Spleen (tissue), 11 donors: ENCODE measurements at regions not wholly inside any gene's neighbourhood (a gene's known extent, or its start where the extent isn't known, plus 50 kb on each side); places are given as distances from the start of the nearest gene placed in this dataset.

ENCODE experiments used
- DNase-seq: peaks from one replicate; pipeline ENCODE4 v3.0.0-alpha.2; 2020
- H3K27ac ChIP-seq, 8 donors: fragments of 200-600 bp; sonication (generic) in 7 of 8; 1 replicate in 4 of 8; 2 replicates in 4 of 8; pipeline versions ENCODE4 v1.5.0 to v1.8.0; 2016 to 2021; ENCODE audit warnings: inconsistent platforms in 4 of 8, mild to moderate bottlenecking in 4 of 8, moderate library complexity in 1 of 8
- H3K27me3 ChIP-seq, 7 donors: fragments of 200-600 bp; sonication (generic) in 6 of 7; replicated peaks in 1 of 7; 1 replicate in 4 of 7; 2 replicates in 3 of 7; pipeline versions ENCODE4 v1.5.0 to v1.8.0; 2016 to 2021; ENCODE audit warnings: inconsistent platforms in 3 of 7, mild to moderate bottlenecking in 1 of 7
- H3K36me3 ChIP-seq, 6 donors: fragments of 200-600 bp; sonication (generic) in 5 of 6; 1 replicate in 4 of 6; 2 replicates in 2 of 6; pipeline versions ENCODE4 v1.5.0 to v1.8.0; 2016 to 2021; ENCODE audit warnings: inconsistent platforms in 2 of 6
- H3K4me1 ChIP-seq, 6 donors: fragments of 200-600 bp; sonication (generic) in 5 of 6; 1 replicate in 3 of 6; 2 replicates in 3 of 6; pipeline versions ENCODE4 v1.5.0 to v1.8.0; 2016 to 2021; ENCODE audit warnings: inconsistent platforms in 3 of 6
- H3K4me3 ChIP-seq, 8 donors: fragments of 200-600 bp; sonication (generic) in 7 of 8; 1 replicate in 4 of 8; 2 replicates in 4 of 8; pipeline versions ENCODE4 v1.5.0 to v1.8.0; 2016 to 2021; ENCODE audit warnings: inconsistent platforms in 4 of 8, mild to moderate bottlenecking in 4 of 8, moderate library complexity in 2 of 8
- H3K9me3 ChIP-seq, 8 donors: fragments of 200-600 bp; sonication (generic) in 7 of 8; 1 replicate in 4 of 8; 2 replicates in 4 of 8; pipeline versions ENCODE4 v1.5.0 to v1.8.0; 2016 to 2021; ENCODE audit warnings: inconsistent platforms in 4 of 8
- CTCF ChIP-seq, 11 experiments: fragments of 200-600 bp in 7 of 11; fragments of 450-650 bp in 4 of 11; sonication (generic) in 4 of 11; IDR thresholded peaks in 8 of 11; conservative IDR thresholded peaks in 3 of 11; 1 replicate in 7 of 11; 2 replicates in 4 of 11; pipeline versions ENCODE4 v1.4.0 to v1.8.0; 2016 to 2021; ENCODE audit warnings: antibody characterized with exemption in 11 of 11, inconsistent platforms in 4 of 11, mild to moderate bottlenecking in 1 of 11
- POLR2A ChIP-seq, 3 donors: fragments of 450-650 bp; IDR thresholded peaks; one replicate each; pipeline ENCODE4 v1.5.1; 2017; ENCODE audit warnings: antibody characterized with exemption in 3 of 3, mild to moderate bottlenecking in 1 of 3
- POLR2AphosphoS5 ChIP-seq, 3 donors: sonication (generic); formaldehyde crosslinking; IDR thresholded peaks; one replicate each; pipeline ENCODE4 v1.5.1; 2017; ENCODE audit warnings: antibody characterized with exemption in 3 of 3
- WGBS, 5 donors: extraction: QIAGEN DNeasy Blood & Tissue Kit in 3 of 5; methylation state at CpG; one replicate each; pipeline versions ENCODE4 v1.1.5 to v1.1.7; 2013 to 2018; 5-methylcytosine and 5-hydroxymethylcytosine counted together
- intact Hi-C: fragments of 100-400 bp; cut with DNase I; formaldehyde crosslinking; loops from one replicate; pipeline ENCODE4 v1.15.0; 2023; ENCODE audit warnings: low total_unique reads
- donor health status: healthy with polysubstance abuse.
- donor health status: DM: no; HTN: no; CAD: no; lungs with moderate emphysema.
- donor health status: DM: no; HTN: no; CAD: no.
- donor health status: Bipolar disorder and iron deficiency.
- donor health status: healthy.
- donor health status: DM: no; HTN: no; CAD: no.
- donor health status: DM: yes; HTN: yes; CAD: no.

- WGBS, 5 donors: 91 to 97% (median 96%) methylated on average over 5 of the region's 5 CpGs
- H3K9me3 ChIP-seq: peaks cover 0 to 21% (median 19%) of the 10 kb centered on the region in 8 donors
- H3K4me3 ChIP-seq: no peak overlapping the region
- H3K36me3 ChIP-seq: no peaks in the 10 kb centered on the region
- peaks cover 9 to 33% (median 29%) of the 10 kb centered on the region in 6 donors for H3K4me1 ChIP-seq
- TF ChIP-seq POLR2A (IDR thresholded peaks at IDR 0.05) (no peak), POLR2AphosphoS5 (IDR thresholded peaks at IDR 0.05) (no peak), CTCF (IDR thresholded peaks at IDR 0.05 in 8 of 11, conservative IDR thresholded peaks at IDR 0.05 in 3 of 11) (no peak)
- H3K27me3 ChIP-seq: no peaks in the 10 kb centered on the region
- DNase-seq: no peak
- no peak overlapping the region for H3K27ac ChIP-seq
- intact Hi-C loops: no loop called here
Observed at GRCh38 chr3:43175541-43175940, 69.7 kb upstream of the POMGNT2 start.

GRCh38 chr3:43173949-43174348 is 68.1 kb upstream of the POMGNT2 start:
- TF ChIP-seq POLR2AphosphoS5 (IDR thresholded peaks at IDR 0.05): no peak
- TF ChIP-seq CTCF (IDR thresholded peaks at IDR 0.05 in 8 of 11, conservative IDR thresholded peaks at IDR 0.05 in 3 of 11): no peak
- TF ChIP-seq POLR2A (IDR thresholded peaks at IDR 0.05): no peak
- intact Hi-C loops: no loop called here

GRCh38 chr3:43171748-43172147 is 65.9 kb upstream of the POMGNT2 start:
- H3K27ac ChIP-seq: no peak overlapping the region
- no peak overlapping the region for H3K4me3 ChIP-seq
- H3K36me3 ChIP-seq: no peaks in the 10 kb centered on the region
- H3K4me1 ChIP-seq: peaks cover 0 to 4% (median 2%) of the 10 kb centered on the region in 6 donors
- H3K27me3 ChIP-seq: no peaks in the 10 kb centered on the region
- DNase-seq: no peak
- peaks cover 0 to 28% (median 22%) of the 10 kb centered on the region in 8 donors for H3K9me3 ChIP-seq
- TF ChIP-seq POLR2A (IDR thresholded peaks at IDR 0.05): no peak
- intact Hi-C loops: no loop called here
- WGBS, 5 donors: 93 to 98% (median 96%) methylated on average over 5 of the region's 5 CpGs

More at GRCh38 chr3:43173949-43174348, 68.1 kb upstream of the POMGNT2 start:
- Histone ChIP-seq H3K9me3 (peaks cover 0 to 21% (median 19%) of the 10 kb centered on the region in 8 donors), H3K4me1 (peaks cover 0 to 17% (median 13%) of the 10 kb centered on the region in 6 donors), H3K36me3 (no peaks in the 10 kb centered on the region), H3K27me3 (no peaks in the 10 kb centered on the region), H3K4me3 (no peak overlapping the region), H3K27ac (no peak overlapping the region)
- DNase-seq: no peak

GRCh38 chr3:43170553-43170952 is 64.7 kb upstream of the POMGNT2 start:
- no peak overlapping the region for H3K27ac ChIP-seq
- no peaks in the 10 kb centered on the region for H3K27me3 ChIP-seq
- H3K4me3 ChIP-seq: no peak overlapping the region
- H3K4me1 ChIP-seq: no peaks in the 10 kb centered on the region
- peaks cover 0 to 40% (median 34%) of the 10 kb centered on the region in 8 donors for H3K9me3 ChIP-seq
- no peak for DNase-seq
- 84 to 95% (median 92%) methylated on average over 7 of the region's 7 CpGs for WGBS, 5 donors
- intact Hi-C loops: no loop called here
- no peak for TF ChIP-seq POLR2A (IDR thresholded peaks at IDR 0.05)
- TF ChIP-seq CTCF (IDR thresholded peaks at IDR 0.05 in 8 of 11, conservative IDR thresholded peaks at IDR 0.05 in 3 of 11): no peak
- no peak for TF ChIP-seq POLR2AphosphoS5 (IDR thresholded peaks at IDR 0.05)
- H3K36me3 ChIP-seq: no peaks in the 10 kb centered on the region

GRCh38 chr3:43169987-43170386 is 64.1 kb upstream of the POMGNT2 start:
- H3K27me3 ChIP-seq: no peaks in the 10 kb centered on the region
- H3K27ac ChIP-seq: no peak overlapping the region
- H3K4me1 ChIP-seq: no peaks in the 10 kb centered on the region
- H3K36me3 ChIP-seq: no peaks in the 10 kb centered on the region
- intact Hi-C loops: no loop called here
- no peak overlapping the region for H3K4me3 ChIP-seq
- WGBS, 5 donors: 89 to 98% (median 94%) methylated on average over 4 of the region's 4 CpGs
- TF ChIP-seq POLR2A (IDR thresholded peaks at IDR 0.05): no peak
- peaks cover 0 to 44% (median 36%) of the 10 kb centered on the region in 8 donors for H3K9me3 ChIP-seq
- no peak for DNase-seq
